Left lung (tissue), 4 donors: ENCODE measurements at regions not wholly inside any gene's neighbourhood (a gene's known extent, or its start where the extent isn't known, plus 50 kb on each side); places are given as distances from the start of the nearest gene placed in this dataset.
A peak's percentile ranks its signal among the peaks of the same experiment; 100 is the strongest.

Source experiments
- ATAC-seq: fragments of 200-7000 bp; cut with Tn5 transposase; one replicate; pipeline ENCODE4 v1.9.1; 2020; ENCODE audit warnings: moderate library complexity
- DNase-seq, 4 donors: peaks; one replicate each; pipeline ENCODE4 v3.0.0-alpha.2; 2013 to 2020
- H3K27ac ChIP-seq, 2 donors: fragments of 200-600 bp; sonication (generic) in 1 of 2; one replicate each; pipeline versions ENCODE4 v1.5.0 to v1.8.0; 2020 to 2021
- H3K27me3 ChIP-seq, 2 donors: fragments of 200-600 bp; sonication (generic) in 1 of 2; one replicate each; pipeline versions ENCODE4 v1.5.0 to v1.8.0; 2020 to 2021
- H3K36me3 ChIP-seq, 2 donors: fragments of 200-600 bp; sonication (generic) in 1 of 2; one replicate each; pipeline versions ENCODE4 v1.5.0 to v1.8.0; 2020 to 2021
- H3K4me1 ChIP-seq, 2 donors: fragments of 200-600 bp; one replicate each; pipeline ENCODE4 v1.8.0; 2021
- H3K4me3 ChIP-seq, 2 donors: fragments of 200-600 bp; sonication (generic) in 1 of 2; one replicate each; pipeline versions ENCODE4 v1.5.0 to v1.8.0; 2020 to 2021; ENCODE audit warnings: mild to moderate bottlenecking in 1 of 2
- H3K9me3 ChIP-seq, 2 donors: fragments of 200-600 bp; sonication (generic) in 1 of 2; one replicate each; pipeline versions ENCODE4 v1.5.0 to v1.8.0; 2020 to 2021
- intact Hi-C, 2 donors: fragments of 100-400 bp; cut with DNase I; formaldehyde crosslinking; loops; one replicate each; pipeline versions ENCODE4 v1.11.2 to v1.14.2; 2022
- TF ChIP-seq, protein P1 (sequence below), 2 donors: fragments of 200-600 bp; sonication (generic) in 1 of 2; IDR thresholded peaks; one replicate each; pipeline versions ENCODE4 v1.5.0 to v1.8.0; 2021; ENCODE audit warnings: antibody characterized with exemption in 2 of 2
- donor health status: DM: no; HTN: yes; CAD: no.
- donor health status: DM: no; HTN: no; CAD: no.

DNA sequence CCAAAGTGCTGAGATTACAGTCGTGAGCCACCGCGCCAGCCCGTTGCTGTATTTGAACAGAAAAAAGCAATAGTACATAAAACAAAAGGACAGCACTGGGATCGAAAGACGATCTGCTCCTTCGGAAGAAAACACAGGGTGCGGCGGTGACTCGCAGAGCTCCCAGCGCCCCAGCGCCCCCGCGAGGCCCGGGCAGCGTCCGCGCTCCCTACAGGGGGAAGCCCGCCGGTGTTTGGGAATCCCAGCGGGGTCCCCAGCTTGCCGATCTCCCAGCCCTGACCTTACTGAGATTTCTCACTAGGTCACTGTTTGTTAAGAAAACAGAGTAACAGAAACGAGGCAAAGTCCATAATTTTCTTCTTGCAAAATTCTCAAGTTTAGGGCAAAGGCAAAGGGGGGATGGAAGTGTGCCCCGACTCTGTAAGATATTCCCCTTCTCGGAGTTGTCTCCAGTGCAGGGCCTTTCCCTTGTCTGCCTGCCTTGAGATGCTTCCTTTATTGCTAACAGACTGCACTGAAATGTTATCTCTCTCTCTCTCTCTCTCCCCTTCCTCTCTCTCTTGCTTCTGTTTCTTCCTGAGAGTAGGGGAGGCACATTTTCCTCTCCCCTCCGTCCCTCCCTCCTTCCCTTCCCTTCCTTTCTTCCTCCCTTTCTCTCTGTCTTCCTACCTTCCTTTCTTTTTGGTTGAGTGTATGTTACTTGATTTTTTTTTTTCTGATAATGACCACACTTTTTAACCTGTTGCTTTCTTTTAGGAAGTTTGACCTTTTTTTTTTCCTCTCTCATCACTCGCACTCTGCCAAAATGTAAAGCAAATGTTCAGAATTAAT lies 91.9 kb downstream of the TMEM30B start:
- ATAC-seq (peak; percentile 93), DNase-seq (peak; percentile 57 to 82 (median 66))
- Histone ChIP-seq H3K9me3 (no peaks in the 10 kb centered on the region), H3K27ac (peak overlapping the region in 1 of 2 donors; percentile 44), H3K4me3 (peak overlapping the region in 1 of 2 donors; percentile 11), H3K4me1 (peaks cover 3 to 8% of the 10 kb centered on the region in 2 donors), H3K27me3 (peaks cover 5 to 43% of the 10 kb centered on the region in 2 donors), H3K36me3 (no peaks in the 10 kb centered on the region)
- intact Hi-C loops: no loop called here
- TF ChIP-seq, protein P1, sequence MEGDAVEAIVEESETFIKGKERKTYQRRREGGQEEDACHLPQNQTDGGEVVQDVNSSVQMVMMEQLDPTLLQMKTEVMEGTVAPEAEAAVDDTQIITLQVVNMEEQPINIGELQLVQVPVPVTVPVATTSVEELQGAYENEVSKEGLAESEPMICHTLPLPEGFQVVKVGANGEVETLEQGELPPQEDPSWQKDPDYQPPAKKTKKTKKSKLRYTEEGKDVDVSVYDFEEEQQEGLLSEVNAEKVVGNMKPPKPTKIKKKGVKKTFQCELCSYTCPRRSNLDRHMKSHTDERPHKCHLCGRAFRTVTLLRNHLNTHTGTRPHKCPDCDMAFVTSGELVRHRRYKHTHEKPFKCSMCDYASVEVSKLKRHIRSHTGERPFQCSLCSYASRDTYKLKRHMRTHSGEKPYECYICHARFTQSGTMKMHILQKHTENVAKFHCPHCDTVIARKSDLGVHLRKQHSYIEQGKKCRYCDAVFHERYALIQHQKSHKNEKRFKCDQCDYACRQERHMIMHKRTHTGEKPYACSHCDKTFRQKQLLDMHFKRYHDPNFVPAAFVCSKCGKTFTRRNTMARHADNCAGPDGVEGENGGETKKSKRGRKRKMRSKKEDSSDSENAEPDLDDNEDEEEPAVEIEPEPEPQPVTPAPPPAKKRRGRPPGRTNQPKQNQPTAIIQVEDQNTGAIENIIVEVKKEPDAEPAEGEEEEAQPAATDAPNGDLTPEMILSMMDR (IDR thresholded peaks at IDR 0.05): peak; percentile 27 to 37

DNA sequence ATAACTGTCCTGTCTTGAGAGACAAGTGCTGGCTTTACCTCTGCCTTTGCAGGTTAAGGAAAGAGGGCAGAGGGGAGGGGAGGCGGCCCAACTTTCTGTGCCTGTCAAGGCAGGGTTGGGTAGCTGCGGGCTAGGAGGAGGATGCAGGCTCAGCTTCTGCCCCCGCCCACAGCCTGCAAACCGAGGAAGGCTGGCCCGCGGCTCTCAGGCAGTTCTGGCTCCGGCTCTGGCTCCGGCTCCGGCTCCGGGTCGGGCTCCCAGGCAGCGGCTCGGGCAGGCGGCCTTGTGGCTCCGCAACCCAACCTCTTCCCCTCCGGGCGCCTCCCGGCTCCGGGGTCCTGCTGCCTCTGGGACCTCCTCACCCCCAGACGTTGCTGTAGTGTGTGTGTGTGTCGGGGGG lies 92.9 kb downstream of the TMEM30B start:
- peaks cover 5 to 43% of the 10 kb centered on the region in 2 donors for H3K27me3 ChIP-seq
- intact Hi-C loops: no loop called here

DNA sequence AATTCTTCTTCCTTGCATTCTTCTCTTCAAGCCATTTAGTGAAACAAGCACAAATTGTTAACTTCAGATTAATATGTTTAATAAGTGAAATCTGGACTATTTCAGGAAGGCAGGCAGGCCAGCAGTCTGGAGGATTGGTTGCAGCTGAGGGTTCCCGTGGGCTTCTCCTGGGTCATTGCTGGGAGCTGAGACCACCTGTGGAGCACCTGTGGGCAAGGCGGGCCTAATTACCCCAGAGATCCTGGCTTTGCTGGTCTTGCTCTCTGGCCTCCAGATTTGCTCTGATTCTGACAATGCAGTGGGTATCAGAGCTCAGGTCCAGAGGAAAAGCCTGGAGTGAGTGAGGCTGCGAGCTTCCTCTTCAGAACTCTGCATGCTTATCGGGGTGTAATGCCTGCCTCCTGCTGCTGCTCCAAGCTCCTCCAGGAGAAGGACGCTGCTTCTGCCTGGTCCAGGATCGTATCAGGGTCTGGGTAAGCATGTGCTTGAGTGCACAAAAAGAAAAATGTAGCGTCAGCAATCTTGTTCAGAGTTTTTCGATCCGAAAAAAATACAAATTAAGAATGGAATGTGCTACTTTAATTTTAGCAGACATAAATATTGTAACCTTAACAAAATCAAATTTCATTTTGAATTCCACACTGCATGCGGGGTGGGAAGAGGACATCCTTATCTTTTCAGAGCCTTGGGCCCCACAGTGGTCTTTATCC lies 93.8 kb downstream of the TMEM30B start:
- TF ChIP-seq, protein P1 (IDR thresholded peaks at IDR 0.05): no peak
- H3K27ac ChIP-seq: no peak overlapping the region
- intact Hi-C loops: no loop called here
- H3K4me3 ChIP-seq: no peak overlapping the region
- H3K36me3 ChIP-seq: no peaks in the 10 kb centered on the region
- DNase-seq (no peak), ATAC-seq (peak; percentile 15)
- peaks cover 3 to 8% of the 10 kb centered on the region in 2 donors for H3K4me1 ChIP-seq
- H3K27me3 ChIP-seq: peaks cover 5 to 43% of the 10 kb centered on the region in 2 donors
- H3K9me3 ChIP-seq: no peaks in the 10 kb centered on the region

More for the DNA sequence above, 92.9 kb downstream of the TMEM30B start:
- H3K36me3 ChIP-seq: no peaks in the 10 kb centered on the region
- H3K9me3 ChIP-seq: no peaks in the 10 kb centered on the region
- H3K4me1 ChIP-seq: peaks cover 3 to 8% of the 10 kb centered on the region in 2 donors
- no peak overlapping the region for H3K4me3 ChIP-seq
- H3K27ac ChIP-seq: no peak overlapping the region
- TF ChIP-seq, protein P1 (IDR thresholded peaks at IDR 0.05): no peak
- peak in 1 of 4 donors; percentile 79 for DNase-seq
- peak; percentile 56 for ATAC-seq

DNA sequence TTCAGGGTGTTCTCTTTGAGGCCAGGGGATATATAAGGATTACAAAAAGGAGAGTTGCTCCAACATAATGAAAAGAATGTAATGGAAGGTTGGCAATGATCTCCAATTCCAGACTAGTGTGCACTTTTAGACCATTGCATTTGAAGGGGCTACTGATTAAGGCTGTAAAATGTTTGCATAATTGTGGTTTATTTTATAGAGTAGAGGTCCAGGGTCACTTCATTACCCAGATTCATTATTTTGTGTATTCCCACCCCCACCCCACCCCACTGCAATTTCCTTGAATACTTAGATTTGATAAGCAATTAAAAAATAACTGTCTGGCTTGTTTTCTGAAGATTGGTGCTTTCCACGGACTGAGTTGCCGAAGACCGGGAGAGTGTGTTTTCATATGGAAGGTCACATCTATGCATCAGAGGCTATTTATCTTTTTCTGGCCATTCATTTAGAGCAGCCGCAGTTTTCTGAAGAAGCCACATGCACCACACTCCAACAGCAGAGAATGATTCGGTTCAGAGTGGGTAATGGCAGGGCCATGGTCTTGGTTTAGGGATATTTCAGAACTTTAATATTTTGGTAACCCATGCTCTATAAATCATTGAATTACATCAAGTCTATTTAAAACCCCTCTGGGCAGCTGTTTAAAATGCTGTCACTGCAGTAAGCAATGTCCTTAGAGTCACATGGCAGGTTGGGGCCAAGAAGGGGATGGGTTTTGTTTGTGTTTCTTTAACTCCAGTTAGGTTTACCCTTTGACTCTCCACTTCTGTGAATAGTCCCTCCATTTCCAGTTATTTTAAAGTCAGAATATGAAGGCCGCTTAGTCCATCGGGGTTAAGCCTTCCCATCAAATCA lies 94.6 kb downstream of the TMEM30B start:
- no peak for DNase-seq
- no peak for ATAC-seq
- Histone ChIP-seq H3K4me1 (peaks cover 3 to 8% of the 10 kb centered on the region in 2 donors), H3K27ac (no peak overlapping the region), H3K9me3 (no peaks in the 10 kb centered on the region), H3K4me3 (no peak overlapping the region), H3K27me3 (peaks cover 5 to 43% of the 10 kb centered on the region in 2 donors), H3K36me3 (no peaks in the 10 kb centered on the region)
- TF ChIP-seq, protein P1 (IDR thresholded peaks at IDR 0.05): no peak
- intact Hi-C loops: no loop called here
